ENCODE measurements at regions not wholly inside any gene's neighbourhood (a gene's known extent, or its start where the extent isn't known, plus 50 kb on each side); places are given as distances from the start of the nearest gene placed in this dataset.
"Not testable (repeated sequence)": the region's sequence is repeated elsewhere in the genome, so short reads cannot be mapped to it uniquely, and the experiment has no call there.

- no peak for DNase-seq
Observed at GRCh38 chr3:181604267-181604666, 107.5 kb upstream of the SOX2 start.

- no peak for DNase-seq
Observed at GRCh38 chr3:181596126-181596525, 115.6 kb upstream of the SOX2 start.

DNA sequence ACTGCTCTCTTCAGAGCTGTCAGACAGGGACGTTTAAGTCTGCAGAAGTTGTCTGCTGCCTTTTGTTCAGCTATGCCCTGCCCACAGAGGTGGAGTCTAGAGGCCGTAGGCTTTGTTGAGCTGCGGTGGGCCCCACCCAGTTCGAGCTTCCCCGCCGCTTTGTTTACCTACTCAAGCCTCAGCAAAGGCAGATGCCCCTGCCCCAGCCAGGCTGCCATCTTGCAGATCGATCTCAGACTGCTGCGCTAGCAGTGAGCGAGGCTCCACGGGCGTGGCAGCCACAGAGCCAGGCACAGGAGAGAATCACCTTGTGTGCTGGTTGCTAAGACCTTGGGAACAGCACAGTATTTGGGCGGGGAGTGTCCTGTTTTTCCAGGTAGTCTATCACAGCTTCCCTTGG, 120.8 kb upstream of the SOX2 start:
- DNase-seq = not testable (repeated sequence)

GRCh38 chr3:181582619-181583018, 129.1 kb upstream of the SOX2 start:
- DNase-seq = no peak

- no peak for DNase-seq
Observed at GRCh38 chr3:181581656-181582055, 130.1 kb upstream of the SOX2 start.

DNA sequence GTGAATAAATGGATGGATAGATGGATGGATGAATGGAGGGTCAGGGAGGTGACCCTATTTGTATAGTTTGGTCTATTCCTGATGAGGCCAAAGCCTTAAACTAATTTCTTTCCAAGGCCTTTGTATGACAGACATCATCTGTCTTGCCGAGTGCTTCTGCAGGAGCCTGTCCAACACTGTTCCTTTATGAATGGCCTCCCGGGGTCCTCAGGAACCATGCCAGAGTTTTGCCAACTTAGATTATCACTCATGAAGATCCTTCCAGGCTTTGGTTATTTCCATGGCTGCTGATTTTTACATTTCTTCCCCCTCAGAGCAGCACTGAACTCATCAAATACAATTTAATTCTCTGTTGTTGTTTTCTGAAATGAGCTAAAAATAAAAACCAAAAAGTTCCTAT, 133.0 kb upstream of the SOX2 start:
- DNase-seq = no peak

DNA sequence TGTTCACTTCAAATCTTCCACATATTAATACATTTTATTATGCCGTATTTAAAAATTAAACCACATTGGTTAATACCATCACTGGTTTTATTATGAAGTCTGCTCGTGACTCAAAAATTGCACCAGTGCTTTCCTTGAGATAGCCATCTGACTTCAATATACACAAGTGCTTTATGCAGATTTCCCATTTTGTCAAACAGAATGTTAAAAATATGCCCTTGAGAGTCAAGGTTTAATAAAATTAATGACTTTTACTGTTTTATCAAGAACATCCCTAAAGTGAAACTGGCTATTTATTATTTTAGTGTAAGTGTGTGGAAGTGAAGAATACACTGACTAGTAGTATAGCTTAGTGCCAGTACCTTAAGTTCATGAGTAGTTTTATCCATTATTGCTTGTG, 139.3 kb upstream of the SOX2 start:
- DNase-seq = no peak

- DNase-seq = no peak
Observed at GRCh38 chr3:181570472-181570871, 141.3 kb upstream of the SOX2 start.

GRCh38 chr3:181569356-181569940, 142.3 kb upstream of the SOX2 start:
- DNase-seq = no peak

- DNase-seq = no peak
Observed at GRCh38 chr3:181568693-181569092, 143.0 kb upstream of the SOX2 start.

DNA sequence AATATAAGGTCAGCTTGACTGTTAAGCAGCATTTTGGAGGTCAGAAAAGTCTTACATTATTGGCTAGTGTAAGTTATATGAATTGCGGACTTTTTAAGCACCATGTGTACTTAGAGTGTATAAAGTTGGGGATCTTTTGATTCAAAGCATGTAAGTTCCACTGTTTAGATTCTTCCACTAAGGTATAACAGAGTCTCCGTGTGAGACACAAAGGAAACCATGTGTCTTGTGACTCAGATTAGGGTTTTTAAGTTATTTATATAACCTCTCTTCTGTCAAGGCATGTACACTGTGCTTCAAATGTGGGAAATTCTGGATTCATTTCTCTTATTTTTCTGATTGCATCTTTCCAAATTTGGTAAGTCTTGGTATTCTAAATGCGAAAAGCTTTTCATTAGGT, 143.5 kb upstream of the SOX2 start:
- no peak for DNase-seq

DNA sequence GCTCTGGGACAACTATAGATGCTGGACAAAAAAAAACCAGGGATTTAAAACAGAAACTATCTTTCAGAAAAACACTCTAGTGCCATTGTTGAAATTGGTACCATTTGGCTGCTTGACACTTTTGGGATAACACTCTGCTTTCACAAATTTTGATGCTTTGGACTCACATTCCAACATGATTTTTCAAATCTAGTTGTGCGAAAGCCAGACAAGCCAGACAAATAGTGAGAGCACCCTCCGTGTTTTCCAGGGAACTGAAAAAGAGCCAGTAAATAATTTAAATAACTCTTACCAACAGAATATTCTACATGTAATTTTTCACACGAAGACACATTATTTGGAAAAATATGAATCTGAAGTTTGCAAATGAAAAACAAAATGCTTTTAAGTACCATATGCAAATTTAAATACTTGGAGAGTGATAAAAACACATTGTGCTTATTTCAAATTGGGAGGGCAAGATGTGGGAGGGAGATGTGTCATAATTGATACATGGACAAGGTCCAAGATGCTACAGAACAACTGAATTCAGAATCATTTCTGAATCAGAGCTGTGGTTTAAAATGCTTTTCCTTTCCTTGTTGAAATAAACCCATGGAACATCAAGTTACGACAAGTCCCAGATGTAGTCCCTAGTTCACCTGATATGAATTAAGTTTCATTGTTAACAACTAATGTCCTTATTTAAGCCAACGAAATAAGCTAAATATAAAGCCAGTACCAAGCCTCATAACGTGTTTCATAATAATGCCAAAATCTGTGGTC, 144.2 kb upstream of the SOX2 start:
- DNase-seq = no peak

DNA sequence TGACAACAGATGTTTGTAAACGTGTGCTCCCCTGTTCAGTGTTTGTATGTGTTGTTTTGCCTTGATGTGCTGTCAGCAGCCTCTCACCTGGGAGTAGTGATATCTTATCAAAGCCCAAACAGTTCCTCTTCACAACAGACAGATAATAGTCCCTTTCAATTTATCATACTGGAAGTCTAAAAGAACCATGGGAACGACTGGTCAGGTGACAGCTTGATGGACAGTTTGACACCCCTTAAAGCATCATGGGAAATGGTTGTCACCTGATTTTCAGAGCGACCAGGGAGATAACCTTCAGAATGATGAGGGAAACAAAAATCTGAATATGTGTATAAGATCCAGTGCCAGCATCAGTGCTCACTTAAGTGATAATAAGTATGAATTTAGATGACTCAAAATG, 146.3 kb upstream of the SOX2 start:
- DNase-seq = no peak

- no peak for DNase-seq
Observed at GRCh38 chr3:181564222-181564621, 147.5 kb upstream of the SOX2 start.

- no peak for DNase-seq
Observed at GRCh38 chr3:181561139-181562031, 150.3 kb upstream of the SOX2 start.

GRCh38 chr3:181558870-181559269, 152.9 kb upstream of the SOX2 start:
- no peak for DNase-seq

DNA sequence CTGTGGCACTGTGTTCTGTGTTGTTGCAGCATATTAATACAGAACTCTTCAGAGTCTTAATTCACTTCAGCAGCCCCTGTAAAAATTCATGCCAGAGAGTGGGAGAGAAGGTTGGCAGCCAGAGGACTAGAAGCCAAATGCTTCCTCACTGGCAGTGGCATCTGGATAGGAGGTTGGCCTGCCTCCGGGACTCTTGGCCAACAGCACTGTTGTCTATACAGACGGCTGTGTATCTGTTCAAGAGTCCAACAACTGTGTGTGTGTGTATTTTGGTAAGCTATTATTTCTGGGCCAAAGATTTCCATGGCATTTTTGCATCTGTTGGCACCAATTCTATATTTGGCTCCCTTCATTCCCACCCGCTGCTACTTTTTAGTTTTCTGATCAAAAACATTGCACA, 156.0 kb upstream of the SOX2 start:
- DNase-seq = no peak

DNA sequence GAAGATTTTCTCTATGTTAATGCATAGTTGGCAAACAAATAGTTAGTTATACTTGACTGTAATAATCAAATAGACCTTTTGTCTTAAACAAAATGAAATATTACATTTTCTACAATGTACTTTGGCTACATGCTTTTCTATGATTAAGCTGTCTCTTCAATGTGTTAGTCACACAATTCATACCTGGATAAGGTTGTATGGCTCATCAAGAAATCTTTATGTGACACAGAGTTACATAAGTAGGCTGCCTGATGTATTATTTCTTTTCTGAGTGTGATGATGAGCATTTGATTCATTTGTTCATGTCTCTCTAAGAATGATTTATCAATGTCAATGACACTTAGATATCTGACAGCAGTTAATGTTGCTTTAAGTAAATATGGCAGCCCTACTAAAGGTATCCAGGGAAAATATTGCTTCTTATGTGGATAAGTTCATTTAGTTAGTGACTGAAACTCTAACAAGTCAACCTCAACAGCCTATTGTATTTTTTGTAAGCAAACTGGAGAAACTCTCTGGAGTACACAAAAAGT, 157.4 kb upstream of the SOX2 start:
- DNase-seq = no peak

GRCh38 chr3:181549266-181549665, 162.5 kb upstream of the SOX2 start:
- no peak for DNase-seq

DNA sequence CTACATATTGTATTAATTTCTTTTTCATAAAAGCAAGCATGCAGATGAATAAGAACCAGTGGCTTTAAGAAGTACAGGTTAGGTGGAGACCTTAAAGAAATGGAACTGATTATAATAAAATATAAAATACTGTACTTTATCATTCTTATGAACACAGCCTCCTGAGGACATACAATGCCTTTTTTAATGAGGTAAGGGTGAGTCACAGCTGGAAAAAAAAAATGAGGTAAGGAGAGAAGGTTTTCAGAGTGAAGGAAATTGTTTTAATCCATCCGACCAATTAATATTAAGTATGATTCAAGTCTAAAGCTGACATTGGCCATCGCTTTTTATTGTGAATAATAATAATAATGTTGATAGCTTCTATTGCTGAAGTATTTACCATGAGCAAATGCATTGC, 170.3 kb upstream of the SOX2 start:
- no peak for DNase-seq

- DNase-seq = no peak
Observed at GRCh38 chr3:181534781-181535221, 176.9 kb upstream of the SOX2 start.

DNA sequence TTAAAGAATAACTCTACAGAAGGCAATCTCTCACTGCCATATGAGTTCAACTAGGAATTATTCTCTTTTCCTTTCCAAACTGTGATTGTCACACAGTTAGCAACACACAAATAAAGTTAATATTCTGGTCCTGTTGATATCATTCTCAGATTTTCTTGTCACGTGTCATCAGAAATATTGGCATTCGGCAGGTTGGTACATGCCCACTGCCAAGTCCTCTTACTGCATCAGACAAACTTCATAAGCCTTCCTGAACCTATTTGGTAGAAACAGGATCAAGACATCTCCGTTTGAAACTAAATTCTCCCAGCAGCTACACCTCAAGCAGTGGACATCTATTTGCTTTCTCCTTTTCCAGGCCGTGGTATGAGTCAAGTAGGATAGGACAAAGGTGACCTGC, 177.9 kb upstream of the SOX2 start:
- DNase-seq = no peak

- no peak for DNase-seq
Observed at GRCh38 chr3:181530584-181530983, 181.1 kb upstream of the SOX2 start.

DNA sequence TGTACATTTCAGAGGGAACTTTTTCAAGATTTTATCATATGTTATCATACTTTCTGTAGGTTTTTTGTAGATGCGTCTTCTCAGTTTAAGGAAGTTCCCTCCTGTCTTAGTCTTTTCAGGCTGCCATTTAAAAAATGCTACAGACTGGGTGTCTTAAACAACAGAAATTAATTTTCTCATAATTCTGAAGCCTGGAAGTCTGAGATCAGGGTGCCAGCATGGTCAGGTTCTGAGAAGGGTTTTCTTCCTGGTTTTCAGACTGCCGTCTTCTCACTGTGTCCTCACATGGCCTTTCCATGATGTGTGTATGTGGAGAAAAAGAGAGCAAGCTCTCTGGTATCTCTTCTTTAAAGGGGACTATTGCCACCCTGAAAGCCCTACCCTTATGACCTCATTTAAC, 189.9 kb upstream of the SOX2 start:
- DNase-seq = no peak
